ENCODE measurements at regions not wholly inside any gene's neighbourhood (a gene's known extent, or its start where the extent isn't known, plus 50 kb on each side); places are given as distances from the start of the nearest gene placed in this dataset.
"Not testable (repeated sequence)": the region's sequence is repeated elsewhere in the genome, so short reads cannot be mapped to it uniquely, and the experiment has no call there.

- TF ChIP-seq RXRA (CRISPR knock-in tag; IDR thresholded peaks at IDR 0.05) = no peak
- TF ChIP-seq ZNF816 (CRISPR knock-in tag; IDR thresholded peaks at IDR 0.05; ENCODE audit: borderline replicate concordance) = no peak
- TF ChIP-seq HNF1A (IDR thresholded peaks at IDR 0.05; ENCODE audit: low read depth) = no peak
- TF ChIP-seq HNF1A (CRISPR knock-in tag; IDR thresholded peaks at IDR 0.05; ENCODE audit: borderline replicate concordance) = no peak
- no peak for DNase-seq (ENCODE audit: low spot score)
- Histone ChIP-seq H3K36me3 (replicated peaks in 1 of 2; ENCODE audit: control insufficient read depth in 1 of 2, insufficient read depth in 2 of 2, low read length in 2 of 2) (no peaks in the 10 kb centered on the region), H3K4me1 (ENCODE audit: insufficient read depth, low read length) (no peaks in the 10 kb centered on the region), H3K4me2 (ENCODE audit: low read depth, low read length) (no peak overlapping the region), H3K9ac (ENCODE audit: insufficient read depth, low read depth, low read length) (no peak overlapping the region), H3K27me3 (ENCODE audit: control insufficient read depth in 1 of 2, insufficient read depth in 2 of 2, low read length in 2 of 2) (no peaks in the 10 kb centered on the region; a peak in 1 of 5 replicates), H3K9me3 (ENCODE audit: low read length) (no peaks in the 10 kb centered on the region), H3K79me2 (ENCODE audit: insufficient read depth, low read length) (no peaks in the 10 kb centered on the region), H2AFZ (ENCODE audit: low read length) (no peak overlapping the region), H3K27ac (ENCODE audit: extremely low read length, insufficient read depth, low read length) (no peak overlapping the region), H3K4me3 (replicated peaks in 1 of 3; ENCODE audit: insufficient read depth in 1 of 3, low read depth in 2 of 3, low read length in 3 of 3) (no peak overlapping the region), H4K20me1 (ENCODE audit: insufficient read depth, low read length) (no peaks in the 10 kb centered on the region)
- no peak for ATAC-seq
- no peak for FAIRE-seq
- ChIA-PET POLR2A (no interaction called here), CTCF (ENCODE audit: low intra/inter-chr PET ratio, low total read pairs) (no interaction called here)
- intact Hi-C loops (cut with micrococcal nuclease; ENCODE audit: unreplicated experiment) = no loop called here
- no TSS peak for BruUV-seq (replicated peaks)
- in situ Hi-C loops (cut with HindIII; ENCODE audit: extremely low pct_ligation_motif_present, low pct_unique_long_range_greater_than_20kb) = no loop called here
These were observed 173.6 kb downstream of the SEC23A start for GRCh38 chr14:38929416-38929815.

- in situ Hi-C loops (cut with HindIII; ENCODE audit: extremely low pct_ligation_motif_present, low pct_unique_long_range_greater_than_20kb); H3K27me3 ChIP-seq (ENCODE audit: control insufficient read depth in 1 of 2, insufficient read depth in 2 of 2, low read length in 2 of 2); H3K4me2 ChIP-seq (ENCODE audit: low read depth, low read length); H3K9me3 ChIP-seq (ENCODE audit: low read length); intact Hi-C loops (cut with micrococcal nuclease; ENCODE audit: unreplicated experiment); H4K20me1 ChIP-seq (ENCODE audit: insufficient read depth, low read length); H3K79me2 ChIP-seq (ENCODE audit: insufficient read depth, low read length); FAIRE-seq; H3K4me3 ChIP-seq (replicated peaks in 1 of 3; ENCODE audit: insufficient read depth in 1 of 3, low read depth in 2 of 3, low read length in 3 of 3); ATAC-seq; H3K4me1 ChIP-seq (ENCODE audit: insufficient read depth, low read length); H3K9ac ChIP-seq (ENCODE audit: insufficient read depth, low read depth, low read length); BruUV-seq (replicated peaks); DNase-seq (ENCODE audit: low spot score); POLR2A ChIA-PET; H3K36me3 ChIP-seq (replicated peaks in 1 of 2; ENCODE audit: control insufficient read depth in 1 of 2, insufficient read depth in 2 of 2, low read length in 2 of 2); CTCF ChIA-PET (ENCODE audit: low intra/inter-chr PET ratio, low total read pairs); H2AFZ ChIP-seq (ENCODE audit: low read length); H3K27ac ChIP-seq (ENCODE audit: extremely low read length, insufficient read depth, low read length): not testable (repeated sequence)
- WGBS (ENCODE audit: low lambda C conversion rate) = 47% methylated on average over 11 of the region's 11 CpGs
- TF ChIP-seq THAP9 (CRISPR knock-in tag; IDR thresholded peaks at IDR 0.05; ENCODE audit: borderline replicate concordance) (0 out of 2 replicates have a peak, but pooled peaks have one; percentile 25), DZIP1 (CRISPR knock-in tag; IDR thresholded peaks at IDR 0.05) (0 out of 2 replicates have a peak, but pooled peaks have one; percentile 16), EED (CRISPR knock-in tag; IDR thresholded peaks at IDR 0.05) (0 out of 2 replicates have a peak, but pooled peaks have one; percentile 18), ARHGAP35 (CRISPR knock-in tag; IDR thresholded peaks at IDR 0.05; ENCODE audit: borderline replicate concordance) (0 out of 2 replicates have a peak, but pooled peaks have one; percentile 21)
These were observed 181.1 kb downstream of the SEC23A start for GRCh38 chr14:38921893-38922292.

Measured in HepG2 (cell line).